ENCODE measurements at regions not wholly inside any gene's neighbourhood (a gene's known extent, or its start where the extent isn't known, plus 50 kb on each side); places are given as distances from the start of the nearest gene placed in this dataset.
"Not testable (repeated sequence)": the region's sequence is repeated elsewhere in the genome, so short reads cannot be mapped to it uniquely, and the experiment has no call there.

DNA sequence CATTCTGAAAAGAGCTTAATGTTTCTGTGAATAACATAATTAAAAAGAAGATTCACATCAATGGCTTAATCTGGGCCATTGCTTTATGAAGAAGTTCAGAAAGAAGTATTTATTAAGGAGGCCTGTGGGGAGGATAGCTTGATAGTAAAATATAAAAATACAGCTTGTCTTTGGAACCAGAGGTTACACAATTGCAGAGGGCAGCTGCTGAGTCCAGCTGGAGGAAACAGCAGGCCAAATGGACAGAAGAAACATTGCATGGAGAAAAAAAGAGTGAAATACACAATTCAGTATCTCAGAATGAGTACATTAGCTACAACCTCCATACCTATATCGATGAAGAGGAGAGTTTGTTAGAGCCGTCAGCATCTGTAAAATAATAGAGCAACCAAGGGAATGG lies 148.0 kb upstream of the NPY2R start:
- no peak overlapping the region for H3K4me3 ChIP-seq (ENCODE audit: low read depth, low read length)
- DNase-seq (ENCODE audit: low read depth), result no peak
- TF ChIP-seq, protein P1, sequence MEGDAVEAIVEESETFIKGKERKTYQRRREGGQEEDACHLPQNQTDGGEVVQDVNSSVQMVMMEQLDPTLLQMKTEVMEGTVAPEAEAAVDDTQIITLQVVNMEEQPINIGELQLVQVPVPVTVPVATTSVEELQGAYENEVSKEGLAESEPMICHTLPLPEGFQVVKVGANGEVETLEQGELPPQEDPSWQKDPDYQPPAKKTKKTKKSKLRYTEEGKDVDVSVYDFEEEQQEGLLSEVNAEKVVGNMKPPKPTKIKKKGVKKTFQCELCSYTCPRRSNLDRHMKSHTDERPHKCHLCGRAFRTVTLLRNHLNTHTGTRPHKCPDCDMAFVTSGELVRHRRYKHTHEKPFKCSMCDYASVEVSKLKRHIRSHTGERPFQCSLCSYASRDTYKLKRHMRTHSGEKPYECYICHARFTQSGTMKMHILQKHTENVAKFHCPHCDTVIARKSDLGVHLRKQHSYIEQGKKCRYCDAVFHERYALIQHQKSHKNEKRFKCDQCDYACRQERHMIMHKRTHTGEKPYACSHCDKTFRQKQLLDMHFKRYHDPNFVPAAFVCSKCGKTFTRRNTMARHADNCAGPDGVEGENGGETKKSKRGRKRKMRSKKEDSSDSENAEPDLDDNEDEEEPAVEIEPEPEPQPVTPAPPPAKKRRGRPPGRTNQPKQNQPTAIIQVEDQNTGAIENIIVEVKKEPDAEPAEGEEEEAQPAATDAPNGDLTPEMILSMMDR (IDR thresholded peaks at IDR 0.05; ENCODE audit: insufficient read depth, low read length), result no peak

DNA sequence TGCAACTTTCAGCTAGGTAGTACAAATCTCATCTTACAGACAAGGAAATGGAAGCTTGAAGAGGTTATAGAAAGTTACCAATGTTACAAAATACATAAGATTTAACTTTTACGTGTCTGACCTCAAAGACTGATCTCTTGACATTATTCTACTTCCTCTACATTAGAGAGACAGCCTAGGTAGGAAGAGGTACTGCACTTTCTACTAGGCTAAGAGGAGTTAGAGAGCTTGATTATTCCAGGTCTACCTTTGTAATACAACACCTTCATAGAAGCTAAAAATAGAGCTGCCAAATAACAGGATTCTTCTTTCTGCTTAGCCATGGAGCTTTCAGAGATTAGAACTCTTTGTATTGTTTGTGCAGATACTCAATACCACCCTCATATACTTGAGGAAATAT lies 147.6 kb upstream of the NPY2R start:
- no peak overlapping the region for H3K4me3 ChIP-seq (ENCODE audit: low read depth, low read length)
- TF ChIP-seq, protein P1 (IDR thresholded peaks at IDR 0.05; ENCODE audit: insufficient read depth, low read length), result no peak
- no peak for DNase-seq (ENCODE audit: low read depth)

DNA sequence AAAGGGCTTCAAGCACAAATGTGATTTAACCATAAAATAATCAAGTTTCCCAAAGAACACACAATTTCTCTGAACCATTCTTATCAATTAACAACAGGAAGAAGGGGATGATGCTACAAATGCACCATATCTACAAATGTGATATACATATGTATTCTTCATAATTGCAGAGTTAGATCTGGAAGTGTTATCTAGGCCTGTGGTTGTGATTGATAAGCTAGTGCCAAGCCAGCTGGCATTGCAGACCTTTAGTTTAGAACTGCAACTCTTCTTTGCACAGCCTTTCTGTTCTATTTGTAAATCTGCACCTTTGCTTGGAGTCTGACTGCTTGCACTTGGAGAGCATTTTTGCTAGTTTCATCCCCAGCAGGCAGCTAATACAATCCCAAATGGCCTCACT lies 145.5 kb upstream of the NPY2R start:
- peak; percentile 48 for DNase-seq (ENCODE audit: low read depth)
- H3K4me3 ChIP-seq (ENCODE audit: low read depth, low read length), result no peak overlapping the region
- TF ChIP-seq, protein P1 (IDR thresholded peaks at IDR 0.05; ENCODE audit: insufficient read depth, low read length), result no peak

DNA sequence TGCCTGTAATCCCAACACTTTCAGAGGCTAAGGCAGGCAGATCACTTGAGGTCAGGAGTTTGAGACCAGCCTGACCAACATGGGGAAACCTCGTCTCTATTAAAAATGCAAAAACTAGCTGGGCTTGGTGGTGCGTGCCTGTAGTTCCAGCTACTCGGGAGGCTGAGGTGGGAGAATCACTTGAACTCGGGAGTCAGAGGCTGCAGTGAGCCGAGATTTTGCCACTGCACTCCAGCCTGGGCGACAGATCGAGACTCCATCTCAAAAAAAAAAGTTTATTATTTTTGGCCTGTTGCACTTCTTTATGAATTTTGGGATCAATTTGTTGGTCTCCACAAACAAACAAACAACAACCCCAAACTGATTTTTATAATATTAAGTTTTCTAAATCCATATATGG lies 143.5 kb upstream of the NPY2R start:
- not testable (repeated sequence) for DNase-seq (ENCODE audit: low read depth); H3K4me3 ChIP-seq (ENCODE audit: low read depth, low read length)

DNA sequence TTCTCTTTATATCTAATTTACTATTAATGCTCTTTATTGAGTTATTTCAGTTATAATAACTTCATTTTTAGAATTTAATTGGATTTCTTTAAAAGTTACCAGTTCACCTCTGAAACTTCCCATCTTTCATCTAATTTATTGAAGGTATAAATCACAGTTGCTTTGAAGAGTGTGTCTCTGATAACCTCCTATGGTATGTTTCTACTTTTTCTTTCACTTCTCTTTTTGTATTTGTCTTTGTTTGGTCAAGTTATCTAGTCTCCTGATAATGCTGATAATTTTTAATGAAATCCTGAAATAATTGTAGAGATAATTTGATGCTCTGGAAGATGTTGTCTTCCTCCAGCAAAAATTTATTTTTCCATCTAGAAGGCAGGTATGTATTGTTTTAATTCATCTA lies 141.6 kb upstream of the NPY2R start:
- no peak overlapping the region for H3K4me3 ChIP-seq (ENCODE audit: low read depth, low read length)
- no peak for DNase-seq (ENCODE audit: low read depth)
- TF ChIP-seq, protein P1 (IDR thresholded peaks at IDR 0.05; ENCODE audit: insufficient read depth, low read length), result no peak

DNA sequence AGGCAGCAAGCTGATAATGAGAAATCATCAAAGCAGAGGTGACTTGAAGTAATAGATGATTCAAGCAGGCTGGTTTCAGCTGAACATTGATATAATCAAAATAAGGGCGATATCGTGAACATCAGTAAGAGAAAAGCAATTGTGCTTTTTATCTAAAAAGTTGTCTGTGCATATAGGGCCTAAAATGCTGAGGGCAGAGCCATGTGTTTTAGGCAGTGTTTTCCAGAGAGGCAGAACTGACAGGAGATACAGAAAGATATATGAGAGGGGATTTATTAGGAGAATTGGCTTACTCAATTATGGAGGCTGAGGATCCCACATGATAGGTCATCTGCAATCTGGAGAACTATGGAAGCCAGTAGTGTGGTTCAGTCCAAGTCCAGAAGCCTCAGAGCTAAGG lies 136.5 kb upstream of the NPY2R start:
- TF ChIP-seq, protein P1 (IDR thresholded peaks at IDR 0.05; ENCODE audit: insufficient read depth, low read length), result no peak

DNA sequence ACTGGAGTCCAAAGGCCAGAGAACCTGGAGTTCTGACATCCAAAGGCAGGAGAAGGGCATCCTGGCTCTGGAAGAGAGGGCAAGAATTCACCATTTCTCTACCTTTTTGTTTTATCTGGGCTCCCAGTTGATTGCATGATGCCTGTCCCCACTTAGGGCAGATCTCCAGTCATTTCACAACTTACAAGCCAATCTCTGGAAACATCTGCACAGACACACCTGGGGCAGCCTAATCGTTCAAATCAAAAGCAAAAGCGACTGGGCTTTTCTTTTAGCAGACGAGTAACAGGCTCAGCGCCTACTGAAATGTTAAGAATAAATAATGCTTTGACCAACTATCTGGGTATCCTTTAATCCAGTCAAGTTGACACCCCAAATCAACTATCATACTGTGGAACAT lies 136.0 kb upstream of the NPY2R start:
- TF ChIP-seq, protein P1 (IDR thresholded peaks at IDR 0.05; ENCODE audit: insufficient read depth, low read length), result no peak
- no peak overlapping the region for H3K4me3 ChIP-seq (ENCODE audit: low read depth, low read length)
- no peak for DNase-seq (ENCODE audit: low read depth)

More for the DNA sequence above, 136.5 kb upstream of the NPY2R start:
- DNase-seq (ENCODE audit: low read depth), result no peak
- no peak overlapping the region for H3K4me3 ChIP-seq (ENCODE audit: low read depth, low read length)

Data from fibroblast of the aortic adventitia (primary cell).